Spinal cord (tissue), 9 donors: ENCODE measurements at regions not wholly inside any gene's neighbourhood (a gene's known extent, or its start where the extent isn't known, plus 50 kb on each side); places are given as distances from the start of the nearest gene placed in this dataset.

Experiments used
- DNase-seq, 6 donors: peaks; one replicate each; pipeline versions ENCODE4 v3.0.0 to v3.0.0-alpha.2; 2013 to 2015; ENCODE audit warnings: low spot score in 6 of 6, low read depth in 4 of 6
- H3K27ac ChIP-seq: one replicate; pipeline ENCODE4 v1.5.1; 2013; ENCODE audit warnings: low read depth, low read length, control low read depth
- H3K27me3 ChIP-seq: one replicate; pipeline ENCODE4 v1.6.1; 2013; ENCODE audit warnings: low read length; ENCODE audit not compliant: control insufficient read depth, insufficient read depth
- H3K36me3 ChIP-seq: one replicate; pipeline ENCODE4 v1.6.1; 2013; ENCODE audit warnings: low read length; ENCODE audit not compliant: control insufficient read depth, insufficient read depth
- H3K4me1 ChIP-seq: one replicate; pipeline ENCODE4 v1.6.1; 2013; ENCODE audit warnings: low read length; ENCODE audit not compliant: control insufficient read depth, insufficient read depth
- H3K4me3 ChIP-seq: one replicate; pipeline ENCODE4 v1.5.1; 2013; ENCODE audit warnings: low read depth, low read length, control low read depth
- H3K9me3 ChIP-seq: one replicate; pipeline ENCODE4 v1.6.1; 2013; ENCODE audit warnings: low read length; ENCODE audit not compliant: control insufficient read depth, insufficient read depth
- WGBS: methylation state at CpG from one replicate; pipeline ENCODE4 v1.1.5; 2013; ENCODE audit warnings: missing lambda C conversion rate; ENCODE audit not compliant: insufficient coverage; 5-methylcytosine and 5-hydroxymethylcytosine counted together
- donor health status: healthy.

DNA sequence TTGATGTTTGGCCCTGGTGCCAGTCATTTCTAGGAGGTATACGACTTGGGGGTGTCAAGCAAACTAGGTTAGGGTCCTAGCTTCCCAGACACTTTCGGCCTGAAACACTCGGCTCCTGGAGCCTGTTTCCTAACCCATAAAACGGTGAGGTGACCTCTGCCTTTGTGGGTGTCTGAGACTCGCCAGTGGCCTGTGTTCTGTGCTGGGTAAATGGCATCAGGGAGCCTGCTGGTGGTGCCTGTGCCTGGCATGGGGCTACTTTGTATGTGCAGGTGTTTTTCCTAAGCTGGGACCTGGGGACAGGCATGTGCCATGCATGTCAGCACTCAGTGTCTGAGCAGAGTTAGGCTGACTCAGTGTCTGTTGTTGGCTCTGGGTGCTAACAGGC is 139.2 kb downstream of the GLI2 start:
- H3K4me1 ChIP-seq, result peaks cover 40% of the 10 kb centered on the region
- H3K36me3 ChIP-seq, result no peaks in the 10 kb centered on the region
- WGBS, result 59% methylated on average over 5 of the region's 5 CpGs
- H3K27me3 ChIP-seq, result peaks cover 7% of the 10 kb centered on the region
- no peak overlapping the region for H3K4me3 ChIP-seq
- no peak for DNase-seq
- H3K27ac ChIP-seq, result peak overlapping the region; percentile 16
- H3K9me3 ChIP-seq, result no peaks in the 10 kb centered on the region

DNA sequence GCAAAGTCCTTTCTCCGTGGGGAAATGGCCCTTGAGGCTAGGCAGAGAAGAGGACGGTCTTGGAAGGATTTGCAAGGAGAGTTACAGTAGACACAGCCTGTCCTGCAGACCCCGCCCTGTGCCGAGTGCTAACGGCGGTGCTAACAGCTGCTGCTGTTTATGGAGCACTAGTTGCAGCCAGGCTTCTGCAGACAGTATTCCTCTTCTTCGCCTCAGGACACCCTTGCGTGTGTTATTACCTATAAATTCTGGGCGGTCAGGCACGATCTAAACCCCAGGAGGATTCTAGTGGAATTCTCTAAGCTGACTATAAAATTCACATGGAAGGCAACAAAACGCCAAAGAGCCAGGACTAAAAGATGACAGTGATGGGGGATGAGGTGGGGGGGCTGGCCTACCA is 139.8 kb downstream of the GLI2 start:
- Histone ChIP-seq H3K4me1 (peaks cover 44% of the 10 kb centered on the region), H3K4me3 (no peak overlapping the region), H3K27ac (no peak overlapping the region), H3K36me3 (no peaks in the 10 kb centered on the region), H3K27me3 (peaks cover 6% of the 10 kb centered on the region), H3K9me3 (no peaks in the 10 kb centered on the region)
- 63% methylated on average over 7 of the region's 11 CpGs for WGBS
- peak in 1 of 6 donors; percentile 66 for DNase-seq

DNA sequence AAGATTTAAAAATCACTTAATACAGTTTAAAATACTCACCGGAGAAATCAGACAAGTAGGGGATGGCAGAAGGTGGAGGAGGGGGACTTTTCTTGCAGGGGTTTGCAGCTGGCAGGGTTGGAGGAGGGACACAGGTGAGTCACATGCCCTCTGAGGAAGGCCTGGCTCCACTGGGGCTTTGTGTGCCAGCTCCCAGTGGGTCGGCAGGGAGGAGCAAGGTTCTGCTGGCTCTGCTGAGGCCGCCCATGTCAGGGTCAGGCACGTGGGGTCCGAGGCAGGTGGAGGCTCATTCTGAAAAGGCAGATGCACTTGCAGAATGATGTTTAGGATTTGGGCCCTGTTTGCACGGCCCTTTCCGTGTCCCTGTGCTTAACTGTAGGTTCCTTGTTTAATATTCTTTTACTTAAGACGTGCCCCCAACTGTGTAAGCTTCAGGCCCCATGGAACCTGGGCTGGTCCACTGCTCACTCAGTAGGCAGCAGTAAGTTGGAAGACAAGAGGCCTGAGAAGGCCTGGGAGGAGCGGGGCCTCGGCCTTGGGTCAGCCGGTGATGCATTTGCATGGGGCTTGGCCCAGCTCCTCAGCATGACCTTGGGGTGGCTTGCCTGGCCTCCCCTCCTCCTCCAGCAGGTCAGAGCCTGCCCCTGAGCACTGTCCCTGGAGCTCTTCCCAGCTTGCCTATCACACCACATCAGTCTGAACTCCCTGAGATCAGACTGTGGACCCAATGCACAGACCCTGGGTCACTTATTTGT is 141.0 kb downstream of the GLI2 start:
- WGBS, result 83% methylated on average over 10 of the region's 11 CpGs
- no peaks in the 10 kb centered on the region for H3K36me3 ChIP-seq
- H3K27ac ChIP-seq, result no peak overlapping the region
- H3K4me1 ChIP-seq, result peaks cover 44% of the 10 kb centered on the region
- DNase-seq, result no peak
- H3K4me3 ChIP-seq, result no peak overlapping the region
- H3K27me3 ChIP-seq, result peaks cover 4% of the 10 kb centered on the region
- no peaks in the 10 kb centered on the region for H3K9me3 ChIP-seq

DNA sequence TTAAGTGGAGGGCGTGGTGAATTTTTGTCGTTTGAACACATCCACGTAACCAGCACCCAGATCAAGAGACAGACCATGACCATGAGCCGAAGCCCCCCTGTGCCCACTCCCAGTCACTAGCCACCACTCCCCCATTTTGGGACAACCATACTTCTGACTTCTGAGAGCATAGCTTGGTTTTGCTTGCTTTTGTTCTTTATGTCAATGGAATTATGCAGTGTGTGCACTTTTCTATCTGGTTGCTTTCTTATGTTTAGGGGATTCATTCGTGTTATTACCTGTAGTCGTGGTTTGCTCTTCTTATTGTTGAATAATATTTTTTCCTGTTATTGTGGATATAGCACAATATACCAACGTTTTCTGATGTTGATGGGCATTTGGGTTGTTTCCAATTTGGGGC is 141.7 kb downstream of the GLI2 start:
- no peak overlapping the region for H3K4me3 ChIP-seq
- H3K4me1 ChIP-seq, result peaks cover 50% of the 10 kb centered on the region
- H3K9me3 ChIP-seq, result no peaks in the 10 kb centered on the region
- H3K27me3 ChIP-seq, result peaks cover 4% of the 10 kb centered on the region
- no peak overlapping the region for H3K27ac ChIP-seq
- 91% methylated on average over 4 of the region's 7 CpGs for WGBS
- H3K36me3 ChIP-seq, result peaks cover 3% of the 10 kb centered on the region
- no peak for DNase-seq

DNA sequence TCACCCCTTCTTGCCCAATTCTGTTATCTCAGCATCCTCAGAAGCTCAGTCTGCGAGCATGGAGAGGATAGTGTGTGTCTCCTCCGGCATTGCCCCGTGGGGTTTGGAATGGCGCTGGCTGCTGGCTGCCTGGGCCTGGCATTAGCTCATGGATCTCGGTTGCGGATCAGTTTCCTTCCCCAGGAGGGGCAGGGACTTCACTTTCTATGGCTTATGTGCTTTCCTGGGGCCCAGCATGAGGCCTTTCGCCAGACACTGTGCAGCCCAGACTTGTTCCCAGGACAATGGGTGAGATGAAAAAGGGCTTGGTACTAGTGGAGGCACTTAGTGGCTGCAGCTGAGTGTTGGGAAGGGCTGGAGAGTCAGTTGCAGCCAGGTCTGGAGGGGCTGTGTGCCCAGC is 143.3 kb downstream of the GLI2 start:
- 46% methylated on average over 7 of the region's 7 CpGs for WGBS
- peak in 2 of 6 donors; percentile 42 to 46 for DNase-seq
- H3K4me1 ChIP-seq, result peaks cover 49% of the 10 kb centered on the region
- peaks cover 4% of the 10 kb centered on the region for H3K27me3 ChIP-seq
- no peaks in the 10 kb centered on the region for H3K9me3 ChIP-seq
- H3K4me3 ChIP-seq, result no peak overlapping the region
- peaks cover 3% of the 10 kb centered on the region for H3K36me3 ChIP-seq
- peak overlapping the region; percentile 26 for H3K27ac ChIP-seq

DNA sequence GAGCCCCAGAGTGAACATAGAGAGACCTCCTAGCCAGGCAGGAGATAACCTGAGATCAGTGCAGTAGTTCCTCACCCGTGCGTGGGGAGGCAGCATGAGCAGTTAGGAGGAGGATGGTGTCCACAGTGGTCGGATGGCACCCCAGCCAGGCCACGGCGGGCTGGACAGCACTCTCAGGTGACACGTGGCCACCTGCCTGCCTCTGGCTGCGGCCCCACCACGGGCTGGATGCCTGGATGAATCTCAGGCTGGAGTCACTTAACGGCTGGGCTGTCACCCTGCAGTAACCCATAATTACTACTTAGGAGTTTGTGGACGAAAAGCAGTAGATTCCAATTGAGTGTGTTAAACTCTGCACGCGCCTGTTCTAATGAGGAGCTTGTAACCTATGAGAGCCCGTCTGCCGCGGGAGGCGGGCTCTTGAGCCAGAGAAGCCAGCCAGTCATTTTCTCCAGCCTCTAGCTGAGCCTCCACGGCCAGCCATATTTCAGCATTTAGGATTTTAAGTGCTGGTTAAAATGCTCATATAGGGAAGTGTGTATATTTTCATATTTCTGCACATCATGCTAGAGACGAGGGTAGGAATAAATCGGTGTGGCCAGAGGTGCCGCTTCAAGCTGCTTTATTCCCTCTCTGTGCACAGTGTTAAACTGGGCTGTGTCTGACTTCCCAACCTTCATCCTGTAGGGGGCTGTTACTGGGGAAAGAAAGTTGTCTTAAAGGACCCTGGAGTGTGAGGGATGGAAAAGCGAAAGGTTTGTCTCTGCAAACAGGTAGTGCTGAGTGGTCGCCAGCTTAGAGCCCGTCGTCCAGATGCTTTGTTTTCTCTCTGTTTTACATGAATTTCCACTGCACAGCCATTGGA is 144.0 kb downstream of the GLI2 start:
- Histone ChIP-seq H3K4me1 (peaks cover 49% of the 10 kb centered on the region), H3K36me3 (peaks cover 3% of the 10 kb centered on the region), H3K4me3 (no peak overlapping the region), H3K27me3 (peaks cover 4% of the 10 kb centered on the region), H3K27ac (peak overlapping the region; percentile 26), H3K9me3 (no peaks in the 10 kb centered on the region)
- peak in 2 of 6 donors; percentile 77 to 86 for DNase-seq
- WGBS, result 58% methylated on average over 16 of the region's 24 CpGs

DNA sequence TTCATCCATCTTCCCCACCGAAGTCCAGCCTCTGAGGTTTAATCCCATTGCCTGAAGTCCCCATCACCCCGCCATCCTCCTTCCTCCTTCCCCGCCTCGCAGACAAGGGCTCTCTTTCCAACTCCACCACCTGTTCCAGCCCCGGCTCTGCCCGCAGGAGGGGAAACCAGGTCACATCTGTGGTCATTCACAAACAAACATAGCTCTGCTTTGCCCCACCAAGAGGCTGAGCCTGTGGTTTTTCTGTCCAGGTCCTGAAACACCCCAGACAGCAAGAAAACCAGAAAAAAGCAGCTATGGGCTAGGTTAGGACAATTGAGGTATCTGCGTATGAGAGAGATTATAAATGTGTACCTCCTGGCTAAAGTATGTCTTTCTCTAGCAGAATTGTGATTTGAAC is 144.7 kb downstream of the GLI2 start:
- peaks cover 4% of the 10 kb centered on the region for H3K27me3 ChIP-seq
- peaks cover 3% of the 10 kb centered on the region for H3K36me3 ChIP-seq
- no peak for DNase-seq
- WGBS, result 59% methylated on average over 7 of the region's 7 CpGs
- peaks cover 49% of the 10 kb centered on the region for H3K4me1 ChIP-seq
- H3K9me3 ChIP-seq, result no peaks in the 10 kb centered on the region
- H3K27ac ChIP-seq, result no peak overlapping the region
- H3K4me3 ChIP-seq, result no peak overlapping the region

DNA sequence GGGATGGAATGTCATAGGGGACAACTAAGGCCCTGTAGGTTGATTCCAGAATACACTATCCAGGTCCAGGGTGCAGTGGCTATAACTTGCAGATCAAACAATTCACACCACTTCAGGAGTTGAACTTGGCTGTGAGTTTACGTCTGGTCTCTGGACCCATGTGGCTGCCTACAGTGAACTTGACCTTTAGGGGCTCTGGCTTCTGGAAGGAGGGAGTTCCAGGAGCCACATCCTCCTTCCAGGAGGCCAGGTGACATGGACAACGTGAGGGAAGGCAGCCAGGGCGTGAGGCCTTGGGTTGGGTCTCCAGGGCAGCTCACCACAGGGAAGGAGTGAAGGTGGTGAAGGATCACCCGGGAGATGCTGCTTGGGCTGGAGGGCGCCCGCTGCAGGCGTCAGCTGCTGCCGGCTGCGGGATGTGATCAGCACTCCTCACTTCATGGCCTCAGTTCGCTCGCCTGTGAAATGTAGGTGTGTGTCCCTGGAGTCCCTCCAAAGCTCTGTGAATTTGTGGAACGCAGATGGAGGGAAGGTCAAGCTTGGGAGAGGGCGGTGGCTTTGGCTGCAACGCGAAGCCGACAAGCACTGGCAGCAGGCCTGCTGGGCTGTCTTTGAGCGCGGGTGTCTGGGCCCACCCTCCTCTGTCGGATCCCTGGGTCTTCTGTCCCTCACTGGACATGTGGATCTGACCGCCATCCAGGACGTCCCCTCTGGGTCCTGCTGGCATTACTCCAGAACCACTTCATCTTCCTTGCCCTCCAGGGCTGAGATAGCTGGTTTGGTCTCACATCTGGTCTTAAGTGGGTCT is 146.5 kb downstream of the GLI2 start:
- Histone ChIP-seq H3K27me3 (peaks cover 4% of the 10 kb centered on the region), H3K9me3 (no peaks in the 10 kb centered on the region), H3K36me3 (peaks cover 3% of the 10 kb centered on the region), H3K4me1 (peaks cover 60% of the 10 kb centered on the region), H3K4me3 (no peak overlapping the region), H3K27ac (no peak overlapping the region)
- DNase-seq, result no peak
- 49% methylated on average over 17 of the region's 21 CpGs for WGBS

DNA sequence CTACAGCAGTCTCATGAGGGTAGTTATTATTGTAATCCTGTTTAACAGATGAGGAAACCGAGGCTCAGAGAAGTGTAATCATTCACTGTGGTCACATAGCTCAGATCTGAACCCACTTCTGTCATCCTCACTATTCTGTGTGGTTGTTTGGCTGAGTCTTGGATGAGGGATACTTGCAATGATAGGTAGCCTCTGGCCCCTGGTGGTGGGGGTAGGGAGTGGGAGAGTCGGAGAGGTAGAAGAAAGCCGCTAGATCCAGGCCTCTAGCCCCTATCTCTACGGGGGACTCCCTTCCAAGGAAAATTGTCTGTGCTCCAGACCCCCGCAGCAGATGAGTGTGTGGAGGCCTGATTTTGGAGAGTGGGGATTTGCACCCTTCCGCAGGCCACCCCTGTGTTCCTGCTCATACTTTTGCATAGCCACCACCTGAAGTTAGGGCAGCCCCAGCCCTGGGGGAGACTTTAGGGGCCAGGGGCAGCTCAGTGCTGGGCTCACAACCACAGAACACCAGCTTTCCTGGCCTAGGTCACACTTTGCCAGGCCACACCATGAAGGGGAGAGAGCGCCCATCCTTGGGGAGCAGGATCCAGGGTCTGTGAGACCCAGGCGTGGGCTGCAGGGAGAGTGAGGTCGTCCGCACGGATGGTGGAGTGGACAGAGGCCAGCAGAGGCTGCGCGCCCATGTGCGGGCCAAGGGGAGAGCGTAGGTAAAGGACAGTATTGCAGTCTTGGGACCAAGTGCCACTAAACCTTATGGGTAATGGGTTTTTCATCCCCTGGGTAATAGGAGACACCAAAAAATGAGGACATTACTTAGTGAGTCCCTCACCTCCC is 148.2 kb downstream of the GLI2 start:
- 90% methylated on average over 12 of the region's 15 CpGs for WGBS
- no peak overlapping the region for H3K27ac ChIP-seq
- H3K27me3 ChIP-seq, result peaks cover 6% of the 10 kb centered on the region
- peaks cover 3% of the 10 kb centered on the region for H3K36me3 ChIP-seq
- H3K4me1 ChIP-seq, result peaks cover 73% of the 10 kb centered on the region
- no peak for DNase-seq
- H3K4me3 ChIP-seq, result no peak overlapping the region
- H3K9me3 ChIP-seq, result no peaks in the 10 kb centered on the region
